LoVo (cell line): ENCODE measurements at regions not wholly inside any gene's neighbourhood (a gene's known extent, or its start where the extent isn't known, plus 50 kb on each side); places are given as distances from the start of the nearest gene placed in this dataset.
"Not testable (repeated sequence)": the region's sequence is repeated elsewhere in the genome, so short reads cannot be mapped to it uniquely, and the experiment has no call there.

ENCODE experiments used
- DNase-seq: peaks from one replicate; pipeline ENCODE4 v3.0.0-alpha.2; 2016; ENCODE audit warnings: low spot score

DNA sequence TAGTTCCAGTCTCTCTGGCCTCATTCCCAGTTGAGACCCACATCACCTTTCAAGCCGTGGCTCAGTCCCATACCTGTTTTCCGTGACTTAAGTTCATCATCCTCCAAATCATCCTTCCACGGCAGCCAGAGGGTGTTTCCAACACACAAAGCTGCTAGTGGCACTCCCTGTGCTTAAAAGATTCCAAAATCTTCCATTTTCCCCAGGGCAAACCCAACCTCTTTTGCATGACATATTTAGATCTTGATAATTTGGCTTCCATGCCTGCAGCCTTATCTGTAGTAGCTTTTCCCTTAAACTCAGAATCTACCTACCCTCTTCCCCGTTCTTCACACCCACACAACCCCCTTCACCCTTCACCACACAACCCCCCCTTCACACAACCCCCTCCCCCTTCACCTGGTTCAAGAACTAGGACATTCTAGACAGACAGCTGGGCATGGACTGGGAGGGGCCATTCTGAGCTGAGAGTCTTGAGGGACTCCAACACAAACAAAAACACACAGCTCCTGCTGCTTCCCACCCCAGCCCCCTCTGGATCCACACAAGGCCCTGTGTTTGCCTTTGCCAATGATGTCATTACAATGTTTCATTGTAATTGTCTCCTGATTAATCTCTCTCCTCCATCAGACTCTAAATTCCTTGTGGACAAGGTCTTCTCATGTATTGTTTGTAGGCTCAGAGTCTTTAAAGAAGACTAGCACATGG is 268.2 kb downstream of the SH3GL2 start:
- DNase-seq = no peak

GRCh38 chr9:17847908-17848307 is 269.0 kb downstream of the SH3GL2 start:
- DNase-seq = no peak

GRCh38 chr9:17852108-17852507 is 273.2 kb downstream of the SH3GL2 start:
- DNase-seq = no peak

GRCh38 chr9:17854487-17854886 is 275.6 kb downstream of the SH3GL2 start:
- DNase-seq = no peak

GRCh38 chr9:17856995-17857394 is 278.1 kb downstream of the SH3GL2 start:
- DNase-seq = no peak

DNA sequence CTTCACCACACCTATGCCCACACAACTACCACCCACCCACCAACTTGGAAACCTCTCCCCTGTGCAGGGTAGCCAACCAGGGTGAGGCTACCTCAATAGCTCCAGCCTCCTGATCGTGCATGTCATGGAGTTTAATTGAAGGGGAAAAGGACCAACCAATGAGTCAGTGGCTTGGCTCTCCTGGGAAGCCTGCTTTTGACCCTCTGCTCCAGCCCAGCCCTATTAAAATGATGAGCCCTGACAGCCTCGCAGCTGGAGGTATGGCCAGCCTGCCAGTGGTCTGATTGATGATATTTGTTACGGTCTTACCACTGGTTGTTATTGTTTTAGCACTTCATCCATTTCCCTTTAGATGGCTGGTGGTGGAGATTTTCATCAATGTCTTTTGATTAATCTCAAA is 280.4 kb downstream of the SH3GL2 start:
- no peak for DNase-seq

GRCh38 chr9:17859987-17860386 is 281.1 kb downstream of the SH3GL2 start:
- no peak for DNase-seq

GRCh38 chr9:17862101-17862500 is 283.2 kb downstream of the SH3GL2 start:
- no peak for DNase-seq

- DNase-seq = no peak
These were observed 283.8 kb downstream of the SH3GL2 start for GRCh38 chr9:17862629-17863028.

GRCh38 chr9:17863213-17863883 is 284.5 kb downstream of the SH3GL2 start:
- DNase-seq = no peak

GRCh38 chr9:17863924-17864323 is 285.1 kb downstream of the SH3GL2 start:
- DNase-seq = no peak

DNA sequence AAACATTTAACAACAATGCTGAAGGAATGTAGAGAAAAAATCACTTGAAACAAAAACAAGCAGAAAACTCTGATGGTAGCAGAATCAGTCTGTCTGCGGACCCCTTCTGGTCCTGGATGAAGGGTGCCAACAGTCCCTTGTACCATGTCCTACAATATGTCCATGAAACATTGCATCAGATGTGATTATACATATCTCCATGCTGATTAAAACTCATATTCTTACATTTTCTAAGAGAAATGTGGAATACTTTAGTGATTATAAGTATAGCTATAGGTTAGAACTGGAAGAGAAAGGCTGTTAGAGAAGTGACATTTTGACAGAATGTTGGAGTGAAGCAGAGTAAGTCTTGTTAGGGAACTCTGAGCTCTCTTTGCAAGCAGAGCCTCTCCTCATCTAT is 286.1 kb downstream of the SH3GL2 start:
- DNase-seq = no peak

DNA sequence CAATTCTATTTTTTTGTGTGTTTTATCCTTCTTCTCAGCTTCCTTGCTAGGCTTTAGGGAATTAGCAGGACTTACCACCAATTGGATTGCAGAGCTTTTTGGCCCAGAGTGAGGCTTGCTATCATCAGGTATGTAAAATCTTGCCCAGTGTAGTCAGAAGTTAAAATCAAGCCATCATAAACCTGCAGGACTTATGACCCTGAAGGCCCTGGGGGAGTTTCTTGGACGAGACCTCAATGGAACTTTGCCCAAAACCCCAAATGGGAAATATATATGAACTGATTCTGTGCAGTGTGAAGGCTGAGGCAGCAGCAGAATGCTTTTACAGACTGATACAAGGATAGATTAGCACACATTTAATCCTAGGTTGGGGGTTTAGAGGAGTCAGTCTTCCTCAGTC is 287.0 kb downstream of the SH3GL2 start:
- DNase-seq = no peak

DNA sequence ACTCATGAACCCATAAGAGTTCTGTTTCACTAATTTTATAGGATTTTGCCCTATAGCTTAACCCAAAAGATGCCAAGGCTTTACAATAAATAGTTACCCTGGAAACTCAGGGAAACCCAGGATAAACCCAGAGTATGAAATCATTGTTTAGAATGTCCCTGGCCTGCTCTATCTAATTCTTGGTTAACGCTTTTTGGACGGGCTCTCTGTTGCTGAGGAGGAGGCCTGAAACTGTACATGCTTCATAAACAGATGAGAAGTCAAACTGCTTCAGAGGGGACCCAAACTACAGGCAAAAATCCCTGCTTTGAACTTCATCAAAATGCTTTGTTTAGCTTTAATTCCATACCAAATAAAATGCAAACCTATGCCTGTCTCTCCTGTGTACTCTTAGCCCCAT is 291.9 kb downstream of the SH3GL2 start:
- DNase-seq = no peak

DNA sequence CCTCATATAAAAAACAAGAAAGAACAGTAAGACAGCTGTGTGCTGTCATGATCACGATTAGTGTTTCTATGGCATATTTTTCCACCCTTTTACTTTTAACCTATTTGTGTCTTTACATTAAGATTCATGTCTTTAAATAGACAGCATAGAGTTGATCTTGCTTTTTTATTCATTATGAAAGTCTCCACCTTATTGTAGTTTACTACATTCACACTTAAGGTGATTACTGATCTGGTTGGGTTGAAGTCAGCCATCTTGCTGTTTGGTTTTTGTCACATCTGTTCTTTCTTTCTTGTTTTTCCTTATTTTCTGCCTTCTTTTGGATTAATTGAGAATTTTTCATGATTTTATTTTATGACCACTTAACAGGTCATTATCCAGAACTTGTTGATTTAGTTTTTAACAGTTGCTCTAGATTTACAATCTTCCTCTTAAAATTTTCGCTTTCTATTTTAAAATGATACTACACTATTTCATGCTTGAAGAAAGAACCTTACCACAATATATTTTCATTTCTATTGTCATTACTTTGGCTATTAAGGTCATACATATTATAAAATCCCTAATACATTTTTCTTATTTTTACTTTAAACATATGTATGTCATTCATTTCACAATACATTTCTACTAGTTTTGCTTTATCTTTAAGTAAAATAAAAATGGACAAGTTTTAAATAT is 292.5 kb downstream of the SH3GL2 start:
- no peak for DNase-seq

DNA sequence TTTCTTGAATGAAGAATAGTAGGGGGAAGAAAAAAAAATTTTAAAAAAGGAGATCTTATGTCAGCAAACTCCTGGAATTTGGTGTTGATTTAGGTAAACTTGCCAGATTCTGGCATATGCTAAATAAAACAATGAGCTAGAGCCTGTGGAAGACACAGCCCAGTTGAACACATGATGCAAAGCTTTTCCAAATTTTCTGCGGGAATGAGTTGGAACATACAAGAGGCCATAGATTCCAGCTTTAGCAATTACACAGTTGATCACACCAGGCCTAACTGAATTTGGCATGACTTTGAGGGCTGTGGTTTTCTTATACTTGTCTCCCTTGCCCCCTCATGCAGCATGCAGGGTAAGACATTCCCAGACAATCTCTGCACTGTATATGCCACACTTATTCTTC is 297.0 kb downstream of the SH3GL2 start:
- no peak for DNase-seq

DNA sequence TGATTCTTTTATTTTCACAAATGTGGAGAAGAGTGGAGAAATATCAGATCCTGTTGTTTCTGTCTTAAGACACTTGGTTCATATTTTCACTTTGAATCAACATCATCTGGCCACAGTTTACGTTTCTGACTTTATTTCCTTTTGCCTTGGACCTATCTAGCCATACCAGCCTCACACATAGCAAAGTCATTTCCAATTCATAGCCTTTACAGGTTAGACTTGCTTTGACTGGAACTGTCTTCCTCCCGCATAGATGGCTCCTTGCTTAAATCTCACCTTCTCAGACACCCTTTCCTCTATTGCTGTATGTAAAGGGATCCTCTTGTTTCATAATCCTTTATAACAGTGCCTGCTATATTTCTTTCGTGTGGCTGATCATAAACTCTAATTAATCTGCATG is 297.8 kb downstream of the SH3GL2 start:
- no peak for DNase-seq

GRCh38 chr9:17878810-17879370 is 300.0 kb downstream of the SH3GL2 start:
- DNase-seq = no peak

GRCh38 chr9:17881371-17881770 is 302.5 kb downstream of the SH3GL2 start:
- no peak for DNase-seq

- DNase-seq = no peak
These were observed 304.1 kb downstream of the SH3GL2 start for GRCh38 chr9:17882688-17883594.

- DNase-seq = no peak
These were observed 309.2 kb downstream of the SH3GL2 start for GRCh38 chr9:17888066-17888465.

DNA sequence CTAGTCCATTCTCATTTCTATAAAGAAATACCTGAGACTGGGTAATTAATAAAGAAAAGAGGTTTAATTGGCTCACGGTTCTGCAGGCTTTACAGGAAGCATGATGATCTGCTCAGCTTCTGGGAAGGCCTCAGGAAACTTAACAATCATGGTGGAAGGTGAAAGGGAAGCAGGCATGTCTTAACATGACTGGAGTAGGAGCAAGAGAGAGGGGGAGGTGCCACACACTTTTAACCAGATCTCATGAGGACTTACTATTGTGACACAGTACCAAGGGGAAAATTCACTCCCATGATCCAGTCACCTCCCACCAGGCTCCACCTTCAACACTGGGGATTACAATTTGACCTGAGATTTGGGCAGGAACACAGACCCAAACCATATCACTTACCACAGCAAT is 310.1 kb downstream of the SH3GL2 start:
- DNase-seq = not testable (repeated sequence)
